T-cell (primary cell): ENCODE measurements at regions not wholly inside any gene's neighbourhood (a gene's known extent, or its start where the extent isn't known, plus 50 kb on each side); places are given as distances from the start of the nearest gene placed in this dataset.
A peak's percentile ranks its signal among the peaks of the same experiment; 100 is the strongest.

Source experiments
- ATAC-seq, 4 experiments: fragments of 200-7000 bp in 3 of 4; fragments of 150-1000 bp in 1 of 4; cut with Tn5 transposase; replicated peaks in 1 of 4; 1 replicate in 3 of 4; 2 replicates in 1 of 4; pipeline ENCODE4 v1.10.0; 2021; ENCODE audit warnings: moderate library complexity in 3 of 4, mild to moderate bottlenecking in 2 of 4, moderate number of reproducible peaks in 1 of 4
- CTCF ChIA-PET, 2 donors: fragments of 300-600 bp; sonication (Branson Sonifier 250); formaldehyde crosslinking; loops; one replicate each; lab custom pipeline; 2022; ENCODE audit warnings: antibody characterized with exemption in 2 of 2; lab: Charles Lee
- POLR2A ChIA-PET, 2 donors: fragments of 300-600 bp; sonication (Branson Sonifier 250); formaldehyde crosslinking; loops; one replicate each; lab custom pipeline; 2022; ENCODE audit warnings: antibody characterized with exemption in 2 of 2; lab: Charles Lee
- DNase-seq, 35 experiments: peaks; one replicate each; pipeline versions ENCODE4 v3.0.0 to v3.0.0-alpha.2; 2013 to 2023
- H3K27ac ChIP-seq: one replicate; pipeline ENCODE4 v1.5.1; 2013; ENCODE audit warnings: low read length
- H3K27me3 ChIP-seq, 2 experiments: replicated peaks in 1 of 2; 1 replicate in 1 of 2; 2 replicates in 1 of 2; pipeline versions ENCODE4 v1.6.1 to v1.7.0; 2013; ENCODE audit warnings: low read length in 1 of 2, mixed read lengths in 1 of 2; ENCODE audit not compliant: control insufficient read depth in 2 of 2, insufficient read depth in 2 of 2; ENCODE audit errors: extremely low read depth in 1 of 2
- H3K36me3 ChIP-seq, 2 donors: 1 replicate in 1 of 2; 2 replicates in 1 of 2; pipeline versions ENCODE4 v1.6.1 to v1.7.0; 2013; ENCODE audit warnings: low read length in 1 of 2; ENCODE audit not compliant: control insufficient read depth in 2 of 2, insufficient read depth in 1 of 2; ENCODE audit errors: extremely low read depth in 1 of 2
- H3K4me1 ChIP-seq, 2 experiments: 1 replicate in 1 of 2; 2 replicates in 1 of 2; pipeline versions ENCODE4 v1.6.1 to v1.7.0; 2013; ENCODE audit warnings: low read length in 2 of 2, mixed read lengths in 1 of 2; ENCODE audit not compliant: insufficient read depth in 2 of 2, control insufficient read depth in 1 of 2; ENCODE audit errors: extremely low read depth in 1 of 2
- H3K4me3 ChIP-seq, 2 donors: 1 replicate in 1 of 2; 2 replicates in 1 of 2; pipeline versions ENCODE4 v1.5.1 to v1.7.0; 2013; ENCODE audit warnings: mild to moderate bottlenecking in 2 of 2, low read length in 1 of 2, moderate library complexity in 1 of 2; ENCODE audit not compliant: control insufficient read depth in 1 of 2; ENCODE audit errors: extremely low read depth in 1 of 2
- H3K9me3 ChIP-seq: 2 replicates; pipeline ENCODE4 v1.7.0; 2013
- H3K27ac Mint-ChIP-seq, 2 donors: one replicate each; pipeline ENCODE4 v1.8.0; 2020 to 2021; ENCODE audit warnings: mild to moderate bottlenecking in 2 of 2, mixed read lengths in 2 of 2
- H3K27me3 Mint-ChIP-seq, 2 donors: one replicate each; pipeline ENCODE4 v1.8.0; 2021 to 2022; ENCODE audit warnings: mixed read lengths in 2 of 2
- H3K36me3 Mint-ChIP-seq: one replicate; pipeline ENCODE4 v1.8.0; 2021; ENCODE audit warnings: mixed read lengths
- H3K4me1 Mint-ChIP-seq, 3 donors: one replicate each; pipeline ENCODE4 v1.8.0; 2020 to 2022; ENCODE audit warnings: mixed read lengths in 3 of 3, mild to moderate bottlenecking in 1 of 3
- H3K4me3 Mint-ChIP-seq, 3 donors: one replicate each; pipeline ENCODE4 v1.8.0; 2020 to 2022; ENCODE audit warnings: mild to moderate bottlenecking in 3 of 3, mixed read lengths in 3 of 3, moderate library complexity in 3 of 3
- H3K9me3 Mint-ChIP-seq, 3 donors: one replicate each; pipeline ENCODE4 v1.8.0; 2020 to 2022; ENCODE audit warnings: mixed read lengths in 3 of 3
- WGBS: methylation state at CpG from one replicate; pipeline ENCODE4 v1.1.5; 2013; ENCODE audit warnings: missing lambda C conversion rate; ENCODE audit not compliant: insufficient coverage; 5-methylcytosine and 5-hydroxymethylcytosine counted together

DNA sequence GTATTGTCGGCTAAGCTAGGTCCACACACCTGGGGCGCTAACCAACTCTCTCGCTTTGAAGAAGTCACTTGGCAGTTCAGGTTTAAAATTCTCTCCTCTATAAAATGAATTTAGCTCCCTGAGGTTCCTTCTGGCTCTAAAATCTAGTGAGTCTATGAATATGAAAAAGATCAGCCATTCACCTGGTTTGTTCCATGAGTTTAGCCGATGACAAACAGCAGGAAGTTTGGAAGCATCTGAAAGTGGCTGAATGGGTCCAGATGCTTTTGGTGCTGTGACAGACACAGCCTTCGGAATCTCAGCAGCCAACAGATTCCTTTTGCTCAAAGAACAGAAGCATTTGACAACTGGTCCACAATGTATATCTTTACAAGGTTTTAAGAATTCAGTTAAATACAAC lies 73.4 kb upstream of the FOXN3 start:
- Mint-ChIP-seq H3K27ac (no peak overlapping the region), H3K4me3 (no peak overlapping the region), H3K36me3 (peaks cover 22% of the 10 kb centered on the region), H3K4me1 (peaks cover 48 to 61% (median 52%) of the 10 kb centered on the region in 3 donors), H3K27me3 (no peaks in the 10 kb centered on the region), H3K9me3 (no peaks in the 10 kb centered on the region)
- peaks cover 5 to 7% of the 10 kb centered on the region in 2 donors for H3K36me3 ChIP-seq
- no peaks in the 10 kb centered on the region for H3K9me3 ChIP-seq
- 100% methylated on average over 1 of the region's 5 CpGs for WGBS
- no peak overlapping the region for H3K4me3 ChIP-seq
- ATAC-seq (no peak), DNase-seq (no peak)
- no peak overlapping the region for H3K27ac ChIP-seq
- POLR2A ChIA-PET, result no interaction called here
- H3K4me1 ChIP-seq, result peaks cover 4 to 7% of the 10 kb centered on the region in 2 experiments
- CTCF ChIA-PET, result no interaction called here
- no peaks in the 10 kb centered on the region for H3K27me3 ChIP-seq

GRCh38 chr14:89489761-89490437 lies 72.9 kb upstream of the FOXN3 start:
- H3K27ac Mint-ChIP-seq, result peak overlapping the region in 1 of 2 donors; percentile 44
- peaks cover 25% of the 10 kb centered on the region for H3K36me3 Mint-ChIP-seq
- no peaks in the 10 kb centered on the region for H3K27me3 Mint-ChIP-seq

DNA sequence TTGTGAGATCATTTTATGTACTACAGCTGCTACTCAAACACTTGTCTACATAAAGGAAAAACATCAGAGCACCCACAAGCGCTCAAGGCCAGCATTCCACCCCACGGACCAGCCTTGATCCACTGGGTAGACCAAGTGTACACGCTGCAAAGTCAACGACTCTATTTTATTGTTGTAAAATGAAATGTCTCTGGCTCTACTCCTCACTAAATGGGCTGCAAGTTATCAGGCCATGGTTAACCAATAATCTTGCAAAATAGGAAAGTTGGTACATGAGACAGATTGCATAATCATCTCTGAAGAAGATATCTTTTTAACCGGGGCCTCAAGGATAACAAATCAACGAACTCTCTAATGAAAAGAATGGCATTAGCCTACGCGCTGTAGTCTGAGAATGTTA lies 69.9 kb upstream of the FOXN3 start:
- H3K9me3 Mint-ChIP-seq, result no peaks in the 10 kb centered on the region

More at GRCh38 chr14:89489761-89490437, 72.9 kb upstream of the FOXN3 start:
- H3K27ac ChIP-seq, result no peak overlapping the region
- no peaks in the 10 kb centered on the region for H3K9me3 ChIP-seq
- H3K9me3 Mint-ChIP-seq, result no peaks in the 10 kb centered on the region
- peaks cover 4 to 7% of the 10 kb centered on the region in 2 experiments for H3K4me1 ChIP-seq
- H3K27me3 ChIP-seq, result no peaks in the 10 kb centered on the region
- POLR2A ChIA-PET, result interaction anchor here in 1 of 2 donors (0.5 kb wide), 1 partner anchor 20 kb away, joined by 3 read pairs; no protein-coding TSS in a partner anchor
- no peak overlapping the region for H3K4me3 Mint-ChIP-seq
- 94% methylated on average over 14 of the region's 17 CpGs for WGBS
- peaks cover 5 to 11% of the 10 kb centered on the region in 2 donors for H3K36me3 ChIP-seq
- H3K4me1 Mint-ChIP-seq, result peaks cover 48 to 64% (median 51%) of the 10 kb centered on the region in 3 donors
- no peak for DNase-seq
- no peak for ATAC-seq
- CTCF ChIA-PET, result no interaction called here
- no peak overlapping the region for H3K4me3 ChIP-seq

DNA sequence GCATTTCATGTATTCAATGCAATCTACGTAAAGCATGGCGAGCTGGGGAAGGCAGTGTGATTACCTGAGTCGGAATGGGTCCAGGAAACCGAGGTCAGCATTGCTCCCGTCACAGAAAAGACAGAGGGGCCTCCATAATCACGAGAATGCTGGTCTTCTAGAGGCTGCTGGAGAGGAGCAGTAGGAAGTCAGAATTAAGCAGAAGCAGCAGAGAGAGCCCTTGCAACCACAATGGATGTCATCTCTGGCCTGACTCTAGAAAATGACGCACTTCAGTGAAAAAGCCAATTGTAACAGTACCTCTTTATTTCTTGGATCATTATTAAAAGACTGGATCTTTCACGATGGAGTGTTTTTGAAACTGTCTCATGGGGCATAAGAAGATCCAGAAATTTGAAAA lies 69.5 kb upstream of the FOXN3 start:
- Histone ChIP-seq H3K9me3 (no peaks in the 10 kb centered on the region), H3K4me1 (peaks cover 0 to 4% of the 10 kb centered on the region in 2 experiments), H3K36me3 (peaks cover 16% of the 10 kb centered on the region in 2 donors), H3K27me3 (no peaks in the 10 kb centered on the region), H3K4me3 (no peak overlapping the region), H3K27ac (no peak overlapping the region)
- H3K27ac Mint-ChIP-seq, result no peak overlapping the region
- 98% methylated on average over 5 of the region's 8 CpGs for WGBS
- no peaks in the 10 kb centered on the region for H3K27me3 Mint-ChIP-seq
- no peaks in the 10 kb centered on the region for H3K9me3 Mint-ChIP-seq
- peaks cover 34 to 43% (median 38%) of the 10 kb centered on the region in 3 donors for H3K4me1 Mint-ChIP-seq
- peaks cover 31% of the 10 kb centered on the region for H3K36me3 Mint-ChIP-seq
- ChIA-PET POLR2A (interaction anchor here in 1 of 2 donors (0.6 kb wide), 1 partner anchor 79 kb away, joined by 3 read pairs; no protein-coding TSS in a partner anchor), CTCF (no interaction called here)
- DNase-seq, result peak in 1 of 35 experiments; percentile 15
- H3K4me3 Mint-ChIP-seq, result no peak overlapping the region
- ATAC-seq, result no peak

More for the DNA sequence above, 69.9 kb upstream of the FOXN3 start:
- Mint-ChIP-seq H3K36me3 (peaks cover 29% of the 10 kb centered on the region), H3K4me3 (no peak overlapping the region), H3K4me1 (peaks cover 34 to 43% (median 38%) of the 10 kb centered on the region in 3 donors), H3K27me3 (no peaks in the 10 kb centered on the region), H3K27ac (no peak overlapping the region)
- CTCF ChIA-PET, result no interaction called here
- no peak overlapping the region for H3K4me3 ChIP-seq
- peaks cover 13 to 16% of the 10 kb centered on the region in 2 donors for H3K36me3 ChIP-seq
- peaks cover 0 to 4% of the 10 kb centered on the region in 2 experiments for H3K4me1 ChIP-seq
- H3K27me3 ChIP-seq, result no peaks in the 10 kb centered on the region
- H3K9me3 ChIP-seq, result no peaks in the 10 kb centered on the region
- WGBS, result 100% methylated on average over 4 of the region's 8 CpGs
- ATAC-seq (no peak), DNase-seq (no peak)
- no peak overlapping the region for H3K27ac ChIP-seq
- POLR2A ChIA-PET, result no interaction called here

GRCh38 chr14:89485264-89485663 lies 68.2 kb upstream of the FOXN3 start:
- H3K27me3 Mint-ChIP-seq, result no peaks in the 10 kb centered on the region
- no peaks in the 10 kb centered on the region for H3K9me3 Mint-ChIP-seq
- WGBS, result no CpG with 5 or more reads among the region's 2 CpGs
- H3K27me3 ChIP-seq, result no peaks in the 10 kb centered on the region
- no peaks in the 10 kb centered on the region for H3K9me3 ChIP-seq
- H3K36me3 ChIP-seq, result peaks cover 10 to 18% of the 10 kb centered on the region in 2 donors
- H3K4me1 ChIP-seq, result peaks cover 0 to 4% of the 10 kb centered on the region in 2 experiments
- H3K4me1 Mint-ChIP-seq, result peaks cover 28 to 31% (median 30%) of the 10 kb centered on the region in 3 donors
- H3K4me3 Mint-ChIP-seq, result no peak overlapping the region
- peaks cover 31% of the 10 kb centered on the region for H3K36me3 Mint-ChIP-seq
- POLR2A ChIA-PET, result interaction anchor here (0.5 to 0.7 kb wide), 2 partner anchors 155 to 217 kb away, joined by 7 to 8 read pairs; no protein-coding TSS in a partner anchor
- no peak overlapping the region for H3K27ac ChIP-seq
- DNase-seq (no peak), ATAC-seq (no peak)
- peak overlapping the region in 1 of 2 donors; percentile 55 for H3K27ac Mint-ChIP-seq
- CTCF ChIA-PET, result no interaction called here
- H3K4me3 ChIP-seq, result no peak overlapping the region

GRCh38 chr14:89484051-89484844 lies 67.2 kb upstream of the FOXN3 start:
- Histone ChIP-seq H3K27me3 (no peaks in the 10 kb centered on the region), H3K4me3 (no peak overlapping the region), H3K4me1 (peaks cover 2 to 4% of the 10 kb centered on the region in 2 experiments), H3K27ac (no peak overlapping the region), H3K36me3 (peaks cover 10 to 22% of the 10 kb centered on the region in 2 donors), H3K9me3 (no peaks in the 10 kb centered on the region)
- no peak overlapping the region for H3K27ac Mint-ChIP-seq
- peaks cover 23 to 32% (median 25%) of the 10 kb centered on the region in 3 donors for H3K4me1 Mint-ChIP-seq
- peaks cover 35% of the 10 kb centered on the region for H3K36me3 Mint-ChIP-seq
- DNase-seq (no peak), ATAC-seq (no peak)
- POLR2A ChIA-PET, result interaction anchor here in 1 of 2 donors (0.5 to 0.7 kb wide), 2 partner anchors 62 to 156 kb away, joined by 4 to 8 read pairs; no protein-coding TSS in a partner anchor
- H3K27me3 Mint-ChIP-seq, result no peaks in the 10 kb centered on the region
- 96% methylated on average over 5 of the region's 9 CpGs for WGBS
- no peak overlapping the region for H3K4me3 Mint-ChIP-seq
- no peaks in the 10 kb centered on the region for H3K9me3 Mint-ChIP-seq
- CTCF ChIA-PET, result interaction anchor here (0.6 to 0.7 kb wide), 2 partner anchors 97 to 269 kb away, joined by 4 to 5 read pairs; no protein-coding TSS in a partner anchor
